Activated CD4-positive, alpha-beta T cell treated with anti-CD3 and anti-CD28 coated beads, Interleukin-2, Interleukin-6, amounts not matched to agents 100 ng/mL and 50 ng/mL, durations not matched to agents 16 hours and 8 hours (primary cell): ENCODE measurements at regions not wholly inside any gene's neighbourhood (a gene's known extent, or its start where the extent isn't known, plus 50 kb on each side); places are given as distances from the start of the nearest gene placed in this dataset.
"Not testable (repeated sequence)": the region's sequence is repeated elsewhere in the genome, so short reads cannot be mapped to it uniquely, and the experiment has no call there.

Experiments
- DNase-seq: peaks from one replicate; pipeline ENCODE4 v3.0.0-alpha.2; 2020

DNA sequence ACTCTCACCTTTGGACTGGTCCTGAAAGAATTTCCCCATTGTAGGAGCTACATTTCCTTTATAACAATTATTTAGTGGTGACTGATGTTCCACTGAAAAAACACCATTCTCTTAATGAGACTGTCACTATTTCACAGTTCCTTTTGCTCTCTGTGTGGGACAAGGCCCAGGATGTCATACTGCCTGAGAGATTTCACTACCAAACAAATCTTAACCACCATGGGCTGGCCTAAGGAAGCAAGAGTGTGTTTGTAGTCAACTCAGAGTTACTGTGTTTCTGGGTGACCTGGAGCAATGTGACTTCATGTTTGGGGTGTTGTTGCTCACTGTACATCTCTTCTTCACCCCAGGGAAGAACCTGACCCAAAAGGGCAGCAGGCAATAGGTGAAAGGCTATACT is 50.1 kb upstream of the ZNF608 start:
- no peak for DNase-seq

DNA sequence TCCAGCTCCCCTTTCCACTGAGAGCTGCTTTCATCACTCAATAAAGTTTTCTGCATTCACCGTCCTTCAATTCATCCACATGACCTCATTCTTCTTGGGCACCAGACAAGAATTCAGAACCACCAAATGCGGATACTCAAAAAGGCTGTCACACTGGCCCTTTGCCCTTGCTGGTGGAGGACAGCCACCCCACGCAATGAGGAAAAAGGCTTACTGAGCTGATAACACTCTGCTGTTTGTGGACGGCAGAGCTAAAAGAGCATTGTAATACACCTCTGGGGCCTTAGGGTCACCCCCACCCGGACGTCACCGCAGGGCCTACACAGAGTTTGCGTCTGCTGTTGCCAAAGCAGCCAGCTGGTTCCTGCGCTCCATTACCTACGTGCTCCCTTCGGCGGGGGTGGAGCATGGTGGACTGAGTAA is 51.2 kb upstream of the ZNF608 start:
- DNase-seq: no peak

DNA sequence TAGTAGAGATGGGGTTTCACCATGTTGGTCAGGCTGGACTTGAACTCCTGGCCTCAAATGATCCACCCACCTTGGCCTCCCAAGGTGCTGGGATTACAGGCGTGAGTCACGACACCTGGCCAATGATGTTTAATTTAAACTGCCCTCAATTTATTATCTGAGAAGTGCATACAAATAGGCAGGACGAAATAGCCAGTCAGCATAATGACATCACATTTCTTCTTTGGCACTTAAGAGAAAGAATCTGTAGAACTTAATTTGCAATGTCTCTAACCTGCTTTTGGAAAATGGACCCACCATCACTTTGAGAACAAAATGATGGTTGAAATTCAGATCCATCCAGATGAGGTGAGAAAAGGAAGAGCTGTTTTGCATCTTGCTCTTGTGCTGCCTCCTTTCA is 52.5 kb upstream of the ZNF608 start:
- no peak for DNase-seq

DNA sequence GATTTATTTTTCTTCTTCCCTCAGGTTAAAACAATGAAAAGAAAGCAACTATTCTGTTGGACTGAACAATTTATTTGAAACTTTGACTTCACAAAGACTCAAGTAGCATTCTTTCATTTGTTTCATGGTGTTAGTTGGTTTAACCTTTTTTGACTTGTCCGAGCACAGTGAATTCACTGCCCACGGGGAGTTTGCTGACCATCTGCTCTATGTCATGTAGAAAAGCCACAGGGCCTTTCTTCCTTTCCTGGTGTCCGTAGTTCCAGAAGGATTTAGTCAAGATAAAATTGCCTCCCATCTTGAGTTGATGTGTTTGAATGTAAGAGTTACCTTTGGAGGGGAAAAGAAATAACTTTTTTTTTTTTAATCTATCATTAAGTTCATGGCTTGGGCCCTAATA is 55.1 kb upstream of the ZNF608 start:
- DNase-seq: no peak

DNA sequence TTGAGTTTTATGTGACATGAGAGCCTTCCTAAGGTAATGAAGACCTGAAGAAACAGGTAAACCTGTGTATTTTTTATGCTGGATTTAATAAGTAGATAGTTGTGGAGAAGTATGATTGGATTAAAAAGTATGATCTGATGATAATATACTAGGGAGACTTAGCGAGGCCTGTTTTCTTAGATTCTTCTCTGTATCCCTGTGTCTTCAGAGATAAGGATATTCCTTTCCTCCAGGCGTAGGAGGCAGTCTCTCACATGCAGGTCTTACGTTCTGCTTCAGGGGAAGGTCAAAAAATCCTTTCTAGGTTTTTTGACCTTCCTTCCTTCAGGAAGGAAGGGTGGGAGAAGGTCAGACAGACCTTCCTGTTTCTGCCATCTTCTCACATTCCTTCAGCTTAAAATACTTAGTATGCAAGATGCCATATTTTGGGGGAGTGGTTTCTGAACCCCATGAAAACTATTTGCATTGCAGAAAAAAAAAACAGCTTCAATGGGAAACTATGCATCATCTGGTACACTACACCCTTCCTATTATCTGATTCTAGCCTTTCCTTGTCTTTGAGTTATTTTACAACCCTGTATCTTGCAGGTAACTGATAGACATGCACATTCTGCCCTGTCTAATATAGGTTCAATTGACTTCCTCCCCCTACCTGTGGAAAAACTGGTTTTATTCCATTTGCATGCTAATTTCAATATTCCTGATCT is 57.3 kb upstream of the ZNF608 start:
- DNase-seq: no peak

DNA sequence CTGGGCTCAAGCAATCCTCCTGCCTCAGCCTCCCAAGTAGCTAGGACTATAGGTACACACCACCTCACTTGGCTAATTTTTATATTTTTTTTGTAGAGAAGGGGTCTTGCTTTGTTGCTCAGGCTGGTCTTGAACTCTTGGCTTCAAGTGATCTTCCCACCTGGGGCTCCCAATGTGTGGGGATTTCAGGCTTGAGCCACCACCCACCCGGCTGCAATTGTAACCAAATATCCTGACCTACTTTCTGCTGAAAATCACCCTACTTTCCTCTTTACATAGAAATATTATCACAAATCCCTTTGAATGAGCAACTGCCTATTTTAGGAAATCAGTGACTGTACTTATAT is 59.6 kb upstream of the ZNF608 start:
- DNase-seq: no peak

DNA sequence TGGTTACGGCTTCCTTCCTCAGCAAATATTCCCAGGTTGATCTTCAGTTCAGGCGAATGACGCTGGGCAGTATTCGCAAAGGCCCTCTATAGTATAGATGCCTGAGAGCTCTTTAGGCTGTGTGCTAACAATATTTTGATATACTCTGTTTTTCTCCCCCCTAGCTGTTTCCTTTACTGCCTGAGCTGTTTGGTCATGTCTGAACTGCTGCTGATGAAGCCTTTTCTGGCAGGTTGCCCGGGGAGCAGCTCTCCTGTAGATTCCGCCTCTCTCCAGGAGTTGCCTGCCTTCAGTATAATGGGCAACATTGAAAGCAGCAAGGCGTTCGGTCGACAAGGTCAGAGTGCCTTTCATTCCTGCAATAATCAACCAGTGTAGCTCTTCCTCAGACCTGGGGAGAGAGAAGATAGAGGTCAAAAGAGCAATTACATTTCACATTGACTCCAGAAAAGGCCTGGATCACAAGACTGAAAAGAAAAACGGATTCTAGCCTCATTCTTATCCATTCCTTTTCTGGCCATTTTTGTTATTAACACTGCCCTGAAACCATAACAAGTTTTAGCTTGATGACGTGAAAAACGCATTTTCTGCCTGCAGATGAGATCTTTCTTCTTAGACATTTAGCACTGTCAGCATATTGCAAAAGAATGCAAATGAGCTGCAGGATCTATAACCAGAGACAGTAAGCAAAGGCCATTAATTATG is 60.1 kb upstream of the ZNF608 start:
- no peak for DNase-seq

DNA sequence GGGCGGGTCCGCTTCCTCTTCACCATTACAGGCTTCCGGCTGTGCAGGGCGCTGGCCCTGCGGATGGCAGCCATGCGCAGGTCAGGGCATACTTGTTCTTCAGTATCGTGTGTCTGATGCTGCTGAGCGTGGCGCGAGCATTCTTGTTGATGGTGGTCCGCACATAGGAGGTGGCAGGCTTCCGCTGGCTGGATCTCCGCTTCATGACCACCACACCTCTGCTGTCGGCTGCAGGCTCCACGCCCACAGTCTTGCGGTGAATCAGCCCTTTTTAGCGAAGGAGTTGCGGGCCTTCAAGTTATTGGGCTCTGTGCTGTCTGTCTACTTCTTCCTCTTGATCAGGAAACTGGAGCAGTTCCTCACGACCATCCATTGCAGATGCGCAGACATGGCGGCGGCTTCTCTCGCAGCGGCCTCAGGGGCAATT is 62.4 kb upstream of the ZNF608 start:
- DNase-seq: no peak

DNA sequence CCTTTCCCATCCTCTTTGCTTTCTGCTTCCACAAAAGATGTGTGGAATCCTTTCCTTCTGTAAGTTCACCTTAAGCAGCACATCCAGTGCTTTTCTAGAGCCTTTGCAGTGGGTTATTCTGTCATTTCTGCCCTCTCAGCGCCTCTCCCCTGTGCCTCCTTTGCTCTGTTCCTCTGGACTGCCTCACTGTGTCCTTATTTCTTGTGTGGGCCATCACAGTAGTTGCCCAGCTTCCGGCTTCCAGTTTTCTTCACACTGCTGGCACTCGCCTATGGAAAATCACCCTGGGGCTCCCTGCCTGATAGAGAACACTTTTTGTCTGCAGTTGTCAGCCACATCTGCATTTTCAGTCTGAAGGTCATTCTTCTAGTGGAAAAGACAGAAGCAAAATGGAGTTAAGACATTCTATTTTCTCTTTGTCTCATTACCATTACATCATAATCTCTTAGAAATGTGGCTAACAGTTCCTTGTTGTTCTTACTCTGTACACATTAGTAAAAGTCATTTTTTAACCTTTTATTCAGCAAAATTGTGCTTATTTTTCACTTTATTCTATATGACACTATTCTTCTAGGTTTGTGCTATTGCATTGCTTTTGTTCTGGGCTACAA is 64.1 kb upstream of the ZNF608 start:
- no peak for DNase-seq

DNA sequence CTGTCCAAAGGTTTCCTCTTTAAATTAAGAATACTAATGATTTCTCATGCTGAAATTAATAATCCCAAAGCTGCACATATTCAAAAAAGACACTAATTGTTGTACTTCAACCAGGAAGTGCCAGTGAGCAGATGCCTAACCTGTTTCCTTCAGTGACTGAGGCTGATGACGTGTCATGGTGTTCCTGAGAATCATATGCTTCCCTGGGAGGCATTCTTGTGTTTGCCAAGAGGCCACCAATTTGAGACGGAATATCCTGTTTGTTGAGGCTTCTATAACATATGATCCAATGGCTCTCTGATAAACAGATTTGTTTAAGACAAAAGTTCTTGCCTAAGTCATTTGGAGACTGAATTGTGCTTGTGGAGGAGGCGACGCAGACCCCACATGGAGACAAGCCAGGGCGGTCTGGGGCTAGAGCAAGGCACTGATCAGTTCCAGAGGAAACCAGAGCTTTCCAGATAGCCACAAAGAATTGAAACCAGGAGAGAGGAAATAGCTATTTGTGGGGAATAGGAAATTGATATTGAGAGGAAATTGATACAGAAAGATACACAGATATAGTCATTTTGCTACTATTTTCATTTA is 66.4 kb upstream of the ZNF608 start:
- DNase-seq: no peak

DNA sequence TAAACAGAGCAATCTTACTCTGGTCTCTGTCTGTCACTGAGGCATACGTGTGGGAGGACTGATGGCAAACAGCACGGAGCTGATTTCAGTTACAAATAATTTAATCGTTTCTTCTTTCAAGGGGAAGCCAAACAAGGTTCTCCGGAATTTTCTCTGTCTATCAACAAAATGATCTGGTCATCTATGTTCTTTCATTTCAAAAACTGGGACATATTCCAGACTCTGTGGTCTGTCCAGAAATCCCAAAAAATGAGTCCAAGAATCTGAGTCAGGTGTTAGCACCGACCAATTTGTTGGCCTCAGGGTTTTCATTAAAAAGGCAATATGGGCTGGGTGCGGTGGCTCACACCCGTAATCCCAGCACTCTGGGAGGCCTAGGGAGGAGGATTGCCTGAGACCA is 69.9 kb upstream of the ZNF608 start:
- DNase-seq: no peak

DNA sequence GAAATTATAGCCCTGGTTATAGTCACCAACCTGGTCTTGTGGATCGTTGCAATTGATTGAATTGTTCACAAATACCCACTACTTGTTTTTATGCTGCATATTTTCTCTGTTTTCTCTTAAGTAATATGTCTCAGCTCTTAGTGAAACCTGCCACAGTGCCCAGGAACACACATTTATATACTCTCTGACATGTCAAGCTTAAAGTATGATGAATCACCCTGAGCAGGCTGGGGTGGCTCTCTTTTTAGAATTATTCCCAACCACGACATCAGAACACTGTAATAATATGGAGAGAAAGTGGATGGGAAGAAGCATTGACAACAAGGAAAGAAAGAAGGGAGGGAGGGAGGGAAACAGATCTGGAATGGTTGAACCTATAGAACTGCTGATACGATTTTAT is 72.8 kb upstream of the ZNF608 start:
- no peak for DNase-seq

DNA sequence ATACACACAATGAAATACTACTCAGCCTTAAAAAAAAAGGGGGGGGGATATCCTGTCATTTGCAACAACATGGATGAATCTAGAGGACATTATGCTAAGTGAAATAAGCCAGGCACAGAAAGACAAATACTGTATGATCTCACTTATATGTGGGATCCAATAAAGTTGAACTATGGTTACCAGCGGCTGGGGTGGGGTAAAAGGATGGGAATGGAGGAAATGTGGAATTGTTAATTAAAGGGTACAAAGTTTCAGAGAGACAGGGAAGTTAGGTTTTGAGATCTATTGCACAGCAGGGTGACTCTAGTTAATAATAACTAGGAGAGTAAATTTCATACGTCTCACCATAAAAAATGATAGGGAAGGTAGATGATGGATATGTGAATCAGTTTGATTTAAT is 76.2 kb upstream of the ZNF608 start:
- no peak for DNase-seq

DNA sequence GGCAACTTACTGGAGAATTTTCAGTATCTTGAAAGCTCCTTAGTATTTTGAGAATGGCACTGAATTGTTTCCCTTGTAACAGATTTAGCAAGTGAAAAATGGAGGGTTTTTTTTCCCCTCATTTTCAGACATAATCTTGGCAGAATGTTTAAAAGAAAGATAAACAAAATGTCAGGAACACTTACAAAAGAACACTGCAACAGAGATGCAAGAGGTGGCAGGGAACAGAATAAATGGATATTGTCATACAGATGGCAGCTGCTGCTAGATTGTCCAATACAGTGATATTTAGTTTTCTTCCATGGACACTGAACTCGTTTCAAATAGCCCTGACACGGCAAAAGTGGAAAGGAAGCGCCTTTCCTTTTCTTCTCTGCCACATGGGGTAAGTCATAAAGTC is 76.9 kb upstream of the ZNF608 start:
- DNase-seq: no peak

DNA sequence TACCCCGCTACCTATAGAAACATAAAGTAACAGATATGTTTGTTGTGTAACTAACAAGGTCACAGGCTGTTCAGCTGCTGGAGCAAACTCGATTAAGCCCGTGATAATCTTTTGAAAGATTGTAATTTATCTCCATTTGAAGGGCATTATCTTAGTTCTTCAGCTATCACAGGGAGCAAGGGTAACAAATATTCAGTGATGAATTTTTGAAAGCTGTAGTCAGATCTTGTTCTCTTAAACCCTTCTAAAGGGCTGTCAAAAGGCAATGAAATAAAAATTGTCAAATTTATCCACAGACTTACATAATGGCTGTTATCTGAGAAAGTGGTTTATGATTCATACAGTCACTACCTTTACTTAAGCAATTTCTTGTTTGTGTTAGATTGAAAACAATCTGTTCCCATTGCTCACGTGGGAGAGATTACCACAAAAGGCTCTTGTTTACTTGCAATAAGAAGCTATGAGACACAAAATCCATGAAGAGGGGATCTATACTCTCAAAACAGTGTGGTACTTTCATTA is 78.3 kb upstream of the ZNF608 start:
- no peak for DNase-seq

DNA sequence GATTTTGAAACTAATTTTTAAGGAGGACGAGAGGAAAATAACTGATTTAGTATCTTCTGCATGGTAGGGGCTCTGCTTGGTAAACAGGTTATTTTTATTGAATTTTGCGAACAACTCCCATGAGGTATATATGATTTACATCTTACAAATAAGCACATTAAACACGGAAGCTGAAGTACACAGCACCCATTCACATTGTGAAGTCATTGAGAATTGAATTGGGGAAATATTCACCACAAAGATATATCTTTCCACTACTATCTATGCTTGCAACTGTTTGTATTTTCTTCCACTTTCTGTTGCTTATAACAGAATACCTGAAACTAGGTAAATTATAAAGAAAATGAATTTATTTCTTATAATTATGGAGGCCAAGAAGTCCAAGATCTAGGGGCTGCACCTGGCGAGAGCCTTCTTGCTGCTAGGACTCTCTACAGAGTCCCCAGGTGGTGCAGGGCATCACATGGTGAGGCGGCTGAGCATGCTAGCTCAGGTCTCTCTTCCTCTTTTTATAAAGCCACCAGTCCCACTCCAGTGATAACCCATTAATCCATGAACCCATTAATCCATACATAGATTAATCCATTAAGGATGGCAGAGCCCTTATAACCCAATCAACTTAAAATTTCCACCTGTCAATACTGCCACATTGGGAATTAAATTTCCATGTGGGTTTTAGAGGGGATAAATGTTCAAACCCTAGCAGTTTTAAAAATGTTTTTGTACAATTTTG is 79.0 kb upstream of the ZNF608 start:
- no peak for DNase-seq

DNA sequence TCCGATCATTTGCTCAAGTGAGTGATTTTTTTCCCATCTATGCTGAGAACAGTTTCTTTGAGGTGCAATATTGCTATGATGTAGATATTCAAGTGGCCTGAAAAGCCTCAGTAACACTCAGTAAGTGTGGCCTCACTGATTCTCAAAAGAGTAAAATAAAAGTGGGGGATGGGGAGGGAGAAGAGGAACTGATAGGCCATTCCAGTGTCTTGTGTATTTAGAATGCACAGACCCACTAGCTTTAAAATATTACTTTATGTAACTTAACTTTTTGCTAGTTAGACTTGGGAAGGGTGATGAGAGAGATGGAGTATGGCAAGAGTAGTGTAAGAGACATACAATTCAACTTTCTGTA is 79.5 kb upstream of the ZNF608 start:
- DNase-seq: no peak

DNA sequence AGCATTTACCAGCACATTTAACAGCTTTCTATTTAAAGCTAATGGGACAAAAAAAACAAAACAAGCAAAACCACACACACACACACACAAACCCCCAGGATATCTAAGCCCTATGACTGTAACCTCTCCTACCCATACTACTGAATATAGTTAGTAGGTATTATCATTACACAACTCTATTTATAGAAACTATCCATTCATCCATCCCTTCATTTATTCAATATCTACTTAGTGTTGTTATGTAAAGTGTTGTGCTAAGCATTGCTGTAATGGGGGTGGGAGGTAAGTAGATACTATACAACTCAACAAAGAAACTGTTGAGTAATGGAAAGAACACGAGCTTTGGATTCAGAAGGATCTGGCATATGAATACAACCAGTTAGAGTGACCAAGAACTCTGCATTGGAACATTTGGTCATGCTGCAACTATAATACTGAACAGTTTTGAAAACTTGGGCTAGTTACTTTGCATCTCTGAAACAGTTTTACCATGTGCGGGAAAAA is 82.3 kb upstream of the ZNF608 start:
- DNase-seq: no peak

DNA sequence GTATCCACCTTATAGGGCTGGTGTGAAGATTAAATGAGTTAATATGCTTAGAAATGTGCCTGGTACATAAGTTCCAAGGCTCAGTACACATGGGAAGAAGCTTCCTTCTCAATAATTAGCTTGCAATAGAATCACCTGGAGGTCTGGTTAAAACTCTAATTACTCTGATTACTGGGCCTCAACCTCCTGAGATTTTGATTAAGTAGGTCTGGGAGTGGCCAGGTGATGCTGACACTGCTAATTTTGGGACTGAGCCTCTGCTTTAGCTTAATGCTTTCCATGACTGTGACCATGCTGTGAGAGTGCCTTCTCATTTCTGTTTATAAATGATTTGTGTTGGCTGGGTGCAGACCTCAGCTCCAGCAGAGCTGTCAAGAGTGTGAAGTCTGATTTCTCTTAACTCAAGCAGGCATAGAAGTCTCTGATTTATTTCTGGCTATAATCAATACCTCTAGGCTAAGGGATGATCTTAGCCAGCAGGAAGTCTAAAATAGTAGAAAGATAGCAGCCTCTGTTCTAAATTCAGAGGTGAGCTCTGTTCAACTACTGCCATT is 85.3 kb upstream of the ZNF608 start:
- DNase-seq: no peak

DNA sequence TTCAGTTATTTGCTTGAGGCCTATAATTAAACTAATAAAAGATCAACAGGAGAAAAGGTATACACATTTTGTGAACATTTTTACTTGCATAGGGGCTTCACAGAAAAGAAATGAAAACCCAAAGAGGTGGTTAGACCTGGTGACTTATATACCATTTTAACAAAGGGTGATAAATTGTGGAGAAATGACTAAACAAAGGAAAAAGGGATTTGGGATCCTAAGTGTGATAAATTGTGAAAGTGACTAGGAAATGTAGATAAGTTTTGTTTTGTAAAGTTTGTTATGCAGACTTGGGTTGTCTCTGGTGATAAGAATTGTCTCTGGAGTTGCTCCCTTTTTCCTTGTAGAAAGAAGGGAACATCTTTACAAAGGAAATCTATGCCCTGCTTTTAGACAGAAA is 86.1 kb upstream of the ZNF608 start:
- DNase-seq: no peak

DNA sequence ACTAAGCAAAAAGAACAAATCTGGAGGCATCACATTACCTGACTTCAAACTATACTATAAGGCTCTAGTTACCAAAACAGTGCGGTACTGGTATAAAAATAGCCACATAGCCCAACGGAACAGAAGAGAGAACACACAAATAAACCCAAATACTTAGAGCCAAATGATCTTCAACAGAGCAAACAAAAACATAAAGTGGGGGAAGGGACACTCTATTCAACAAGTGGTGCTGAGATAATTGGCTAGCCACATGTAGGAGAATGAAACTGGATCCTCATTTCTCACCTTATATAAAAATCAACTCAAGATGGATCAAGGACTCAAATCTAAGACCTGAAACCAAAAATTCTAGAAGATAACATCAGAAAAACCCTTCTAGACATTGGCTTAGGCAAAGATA is 89.9 kb upstream of the ZNF608 start:
- DNase-seq: not testable (repeated sequence)

DNA sequence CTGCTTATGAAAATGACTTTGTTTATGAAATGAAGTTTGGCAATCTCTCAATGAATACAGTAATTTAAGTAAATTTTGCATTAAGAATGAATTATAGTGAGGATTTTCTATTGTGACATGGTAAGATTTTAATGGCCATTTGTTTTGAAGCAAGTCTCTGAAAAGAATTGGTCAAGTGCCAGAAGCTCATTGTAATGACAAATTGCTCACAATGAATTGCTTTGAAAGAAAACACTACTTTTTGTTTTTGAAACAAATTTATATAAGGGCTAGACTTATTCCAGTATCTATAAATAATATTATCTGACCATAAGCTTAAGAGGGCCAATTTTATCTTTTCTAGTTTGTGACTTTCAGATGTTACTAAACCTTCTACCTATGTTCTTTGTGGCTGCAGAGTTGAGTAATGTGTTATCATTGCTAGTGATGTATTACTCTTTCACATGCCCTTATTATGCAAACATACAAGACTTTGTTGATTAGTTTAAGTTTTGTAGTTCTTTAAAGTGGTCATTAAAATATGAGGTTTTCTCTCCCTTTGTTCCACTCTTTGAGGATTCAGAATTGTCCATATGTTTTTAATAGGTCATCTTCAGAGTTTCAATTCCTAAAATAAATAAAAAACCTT is 93.0 kb upstream of the ZNF608 start:
- no peak for DNase-seq
